ENCODE measurements at regions not wholly inside any gene's neighbourhood (a gene's known extent, or its start where the extent isn't known, plus 50 kb on each side); places are given as distances from the start of the nearest gene placed in this dataset.

DNA sequence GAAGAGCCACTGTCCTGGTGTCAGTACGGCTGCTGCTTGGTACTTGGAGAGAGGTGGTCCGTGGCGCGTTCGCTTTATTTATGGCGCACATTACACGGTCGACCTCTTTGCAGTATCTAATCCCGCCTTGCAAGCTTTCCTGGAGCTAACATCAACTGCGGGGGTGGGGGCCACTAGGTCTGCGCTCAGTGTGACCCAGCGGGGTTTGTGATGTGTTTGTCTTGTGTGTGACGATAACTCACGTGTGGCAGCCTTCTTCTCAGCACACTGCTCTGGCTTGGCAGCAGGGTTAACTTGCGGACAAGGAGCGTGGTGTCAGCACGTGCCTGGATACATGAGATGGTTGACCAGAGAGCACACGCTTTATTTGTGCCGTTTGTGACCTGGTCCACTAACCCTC, 122.2 kb upstream of the RTL1 start:
- Histone ChIP-seq H3K79me2 (ENCODE audit: insufficient read depth, low read length) (no peaks in the 10 kb centered on the region), H3K9ac (ENCODE audit: low read length) (no peak overlapping the region), H3K4me2 (ENCODE audit: low read length) (no peak overlapping the region), H3K4me3 (replicated peaks in 1 of 2; ENCODE audit: low read depth in 1 of 2, low read length in 2 of 2) (no peak overlapping the region), H3K27me3 (ENCODE audit: insufficient read depth, low read length) (no peaks in the 10 kb centered on the region), H3K27ac (ENCODE audit: low read depth, low read length) (no peak overlapping the region), H3K9me3 (ENCODE audit: control insufficient read depth in 1 of 2, insufficient read depth in 1 of 2, low read depth in 1 of 2, low read length in 2 of 2) (no peaks in the 10 kb centered on the region), H3K36me3 (ENCODE audit: control insufficient read depth in 1 of 2, insufficient read depth in 2 of 2, low read length in 2 of 2) (no peaks in the 10 kb centered on the region), H2AFZ (ENCODE audit: low read depth, low read length, poor library complexity, severe bottlenecking) (no peak overlapping the region), H3K9me2 (ENCODE audit: insufficient read depth) (no peaks in the 10 kb centered on the region), H3K4me1 (ENCODE audit: control insufficient read depth in 1 of 2, insufficient read depth in 2 of 2, low read length in 2 of 2) (no peaks in the 10 kb centered on the region), H4K20me1 (ENCODE audit: insufficient read depth) (no peaks in the 10 kb centered on the region)
- BruUV-seq (replicated peaks), result no TSS peak
- intact Hi-C loops (cut with micrococcal nuclease), result no loop called here
- CTCF ChIA-PET, result no interaction called here
- ATAC-seq (no peak), DNase-seq (ENCODE audit: low read depth, low spot score) (no peak)
- TF ChIP-seq, protein P1, sequence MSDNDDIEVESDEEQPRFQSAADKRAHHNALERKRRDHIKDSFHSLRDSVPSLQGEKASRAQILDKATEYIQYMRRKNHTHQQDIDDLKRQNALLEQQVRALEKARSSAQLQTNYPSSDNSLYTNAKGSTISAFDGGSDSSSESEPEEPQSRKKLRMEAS (IDR thresholded peaks at IDR 0.05), result no peak
- no peak for TF ChIP-seq POLR2AphosphoS5 (IDR thresholded peaks at IDR 0.05; ENCODE audit: low read depth, low read length)
- no peak for TF ChIP-seq YY1 (IDR thresholded peaks at IDR 0.05; ENCODE audit: extremely low read depth, insufficient replicate concordance, low read depth, low read length)
- no peak for TF ChIP-seq ZFX (IDR thresholded peaks at IDR 0.05)
- TF ChIP-seq, protein P2, sequence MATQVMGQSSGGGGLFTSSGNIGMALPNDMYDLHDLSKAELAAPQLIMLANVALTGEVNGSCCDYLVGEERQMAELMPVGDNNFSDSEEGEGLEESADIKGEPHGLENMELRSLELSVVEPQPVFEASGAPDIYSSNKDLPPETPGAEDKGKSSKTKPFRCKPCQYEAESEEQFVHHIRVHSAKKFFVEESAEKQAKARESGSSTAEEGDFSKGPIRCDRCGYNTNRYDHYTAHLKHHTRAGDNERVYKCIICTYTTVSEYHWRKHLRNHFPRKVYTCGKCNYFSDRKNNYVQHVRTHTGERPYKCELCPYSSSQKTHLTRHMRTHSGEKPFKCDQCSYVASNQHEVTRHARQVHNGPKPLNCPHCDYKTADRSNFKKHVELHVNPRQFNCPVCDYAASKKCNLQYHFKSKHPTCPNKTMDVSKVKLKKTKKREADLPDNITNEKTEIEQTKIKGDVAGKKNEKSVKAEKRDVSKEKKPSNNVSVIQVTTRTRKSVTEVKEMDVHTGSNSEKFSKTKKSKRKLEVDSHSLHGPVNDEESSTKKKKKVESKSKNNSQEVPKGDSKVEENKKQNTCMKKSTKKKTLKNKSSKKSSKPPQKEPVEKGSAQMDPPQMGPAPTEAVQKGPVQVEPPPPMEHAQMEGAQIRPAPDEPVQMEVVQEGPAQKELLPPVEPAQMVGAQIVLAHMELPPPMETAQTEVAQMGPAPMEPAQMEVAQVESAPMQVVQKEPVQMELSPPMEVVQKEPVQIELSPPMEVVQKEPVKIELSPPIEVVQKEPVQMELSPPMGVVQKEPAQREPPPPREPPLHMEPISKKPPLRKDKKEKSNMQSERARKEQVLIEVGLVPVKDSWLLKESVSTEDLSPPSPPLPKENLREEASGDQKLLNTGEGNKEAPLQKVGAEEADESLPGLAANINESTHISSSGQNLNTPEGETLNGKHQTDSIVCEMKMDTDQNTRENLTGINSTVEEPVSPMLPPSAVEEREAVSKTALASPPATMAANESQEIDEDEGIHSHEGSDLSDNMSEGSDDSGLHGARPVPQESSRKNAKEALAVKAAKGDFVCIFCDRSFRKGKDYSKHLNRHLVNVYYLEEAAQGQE (IDR thresholded peaks at IDR 0.05; ENCODE audit: low read depth), result no peak
- TF ChIP-seq, protein P3, sequence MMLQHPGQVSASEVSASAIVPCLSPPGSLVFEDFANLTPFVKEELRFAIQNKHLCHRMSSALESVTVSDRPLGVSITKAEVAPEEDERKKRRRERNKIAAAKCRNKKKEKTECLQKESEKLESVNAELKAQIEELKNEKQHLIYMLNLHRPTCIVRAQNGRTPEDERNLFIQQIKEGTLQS (IDR thresholded peaks at IDR 0.05), result no peak
- no peak for TF ChIP-seq SIN3A (IDR thresholded peaks at IDR 0.05; ENCODE audit: low read depth)
- TF ChIP-seq FOSL1 (IDR thresholded peaks at IDR 0.05; ENCODE audit: low read depth), result no peak
- no peak for TF ChIP-seq SRF (IDR thresholded peaks at IDR 0.05; ENCODE audit: low read depth)
- TF ChIP-seq EZH2 (IDR thresholded peaks at IDR 0.05), result no peak
- no peak for TF ChIP-seq CEBPB (IDR thresholded peaks at IDR 0.05; ENCODE audit: low read depth)
- no peak for TF ChIP-seq RAD21 (IDR thresholded peaks at IDR 0.05; ENCODE audit: low read depth)
- no peak for TF ChIP-seq POLR2A (IDR thresholded peaks at IDR 0.05; ENCODE audit: borderline replicate concordance, extremely low read depth, insufficient read depth, insufficient read length)
- TF ChIP-seq, protein P4, sequence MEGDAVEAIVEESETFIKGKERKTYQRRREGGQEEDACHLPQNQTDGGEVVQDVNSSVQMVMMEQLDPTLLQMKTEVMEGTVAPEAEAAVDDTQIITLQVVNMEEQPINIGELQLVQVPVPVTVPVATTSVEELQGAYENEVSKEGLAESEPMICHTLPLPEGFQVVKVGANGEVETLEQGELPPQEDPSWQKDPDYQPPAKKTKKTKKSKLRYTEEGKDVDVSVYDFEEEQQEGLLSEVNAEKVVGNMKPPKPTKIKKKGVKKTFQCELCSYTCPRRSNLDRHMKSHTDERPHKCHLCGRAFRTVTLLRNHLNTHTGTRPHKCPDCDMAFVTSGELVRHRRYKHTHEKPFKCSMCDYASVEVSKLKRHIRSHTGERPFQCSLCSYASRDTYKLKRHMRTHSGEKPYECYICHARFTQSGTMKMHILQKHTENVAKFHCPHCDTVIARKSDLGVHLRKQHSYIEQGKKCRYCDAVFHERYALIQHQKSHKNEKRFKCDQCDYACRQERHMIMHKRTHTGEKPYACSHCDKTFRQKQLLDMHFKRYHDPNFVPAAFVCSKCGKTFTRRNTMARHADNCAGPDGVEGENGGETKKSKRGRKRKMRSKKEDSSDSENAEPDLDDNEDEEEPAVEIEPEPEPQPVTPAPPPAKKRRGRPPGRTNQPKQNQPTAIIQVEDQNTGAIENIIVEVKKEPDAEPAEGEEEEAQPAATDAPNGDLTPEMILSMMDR (IDR thresholded peaks at IDR 0.05 in 2 of 3, conservative IDR thresholded peaks at IDR 0.05 in 1 of 3; ENCODE audit: borderline replicate concordance in 1 of 3, insufficient read depth in 1 of 3, low read depth in 2 of 3, low read length in 2 of 3), result no peak
- RAD21 ChIA-PET (ENCODE audit: low non-redundant PET in 1 of 2, low total read pairs in 2 of 2, uncharacterized antibody in 2 of 2, unreplicated experiment in 2 of 2), result no interaction called here
- POLR2A ChIA-PET, result no interaction called here
